ENCODE measurements at regions not wholly inside any gene's neighbourhood (a gene's known extent, or its start where the extent isn't known, plus 50 kb on each side); places are given as distances from the start of the nearest gene placed in this dataset.

DNA sequence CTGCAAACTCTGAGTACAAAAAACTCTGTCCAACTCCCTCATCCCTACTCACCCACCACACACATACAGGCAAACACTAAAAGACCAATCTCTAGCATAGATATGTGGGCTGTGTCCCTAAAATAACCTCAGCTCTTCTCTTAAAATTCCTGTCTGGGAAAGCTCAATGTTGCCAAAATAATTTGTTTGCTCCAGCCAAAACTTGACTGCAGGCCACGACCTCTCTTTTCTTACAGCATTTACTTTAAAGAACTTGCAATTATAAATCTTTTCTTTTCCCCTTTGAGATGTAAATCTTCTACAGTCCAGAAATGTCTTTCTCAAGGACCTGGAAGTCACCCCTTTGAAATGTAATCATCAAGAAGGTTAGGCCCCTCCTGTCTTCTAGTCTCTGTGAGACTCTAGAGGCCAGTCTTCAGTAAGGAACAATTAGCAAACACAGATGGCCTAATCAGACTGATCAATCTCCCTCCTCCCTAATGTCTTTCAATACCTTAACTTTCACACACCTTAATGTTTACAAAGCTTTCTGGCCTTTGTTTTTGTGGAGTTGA, 483.6 kb upstream of the RGS18 start:
- Mint-ChIP-seq H3K4me1 (no peaks in the 10 kb centered on the region), H3K4me3 (no peak overlapping the region), H3K27me3 (ENCODE audit: low read depth) (peaks cover 10% of the 10 kb centered on the region), H3K9me3 (no peaks in the 10 kb centered on the region), H3K27ac (no peak overlapping the region), H3K36me3 (no peaks in the 10 kb centered on the region)
- ChIA-PET CTCF (no interaction called here), POLR2A (no interaction called here)
- DNase-seq (ENCODE audit: low spot score) (no peak), ATAC-seq (peak; percentile 73)
- TF ChIP-seq, protein P1, sequence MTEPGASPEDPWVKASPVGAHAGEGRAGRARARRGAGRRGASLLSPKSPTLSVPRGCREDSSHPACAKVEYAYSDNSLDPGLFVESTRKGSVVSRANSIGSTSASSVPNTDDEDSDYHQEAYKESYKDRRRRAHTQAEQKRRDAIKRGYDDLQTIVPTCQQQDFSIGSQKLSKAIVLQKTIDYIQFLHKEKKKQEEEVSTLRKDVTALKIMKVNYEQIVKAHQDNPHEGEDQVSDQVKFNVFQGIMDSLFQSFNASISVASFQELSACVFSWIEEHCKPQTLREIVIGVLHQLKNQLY (CRISPR knock-in tag; IDR thresholded peaks at IDR 0.05): no peak
- no peak for TF ChIP-seq ZNF138 (CRISPR knock-in tag; conservative IDR thresholded peaks at IDR 0.05)
- no peak for TF ChIP-seq ESRRA (CRISPR knock-in tag; IDR thresholded peaks at IDR 0.05; ENCODE audit: borderline replicate concordance)
- TF ChIP-seq, protein P2, sequence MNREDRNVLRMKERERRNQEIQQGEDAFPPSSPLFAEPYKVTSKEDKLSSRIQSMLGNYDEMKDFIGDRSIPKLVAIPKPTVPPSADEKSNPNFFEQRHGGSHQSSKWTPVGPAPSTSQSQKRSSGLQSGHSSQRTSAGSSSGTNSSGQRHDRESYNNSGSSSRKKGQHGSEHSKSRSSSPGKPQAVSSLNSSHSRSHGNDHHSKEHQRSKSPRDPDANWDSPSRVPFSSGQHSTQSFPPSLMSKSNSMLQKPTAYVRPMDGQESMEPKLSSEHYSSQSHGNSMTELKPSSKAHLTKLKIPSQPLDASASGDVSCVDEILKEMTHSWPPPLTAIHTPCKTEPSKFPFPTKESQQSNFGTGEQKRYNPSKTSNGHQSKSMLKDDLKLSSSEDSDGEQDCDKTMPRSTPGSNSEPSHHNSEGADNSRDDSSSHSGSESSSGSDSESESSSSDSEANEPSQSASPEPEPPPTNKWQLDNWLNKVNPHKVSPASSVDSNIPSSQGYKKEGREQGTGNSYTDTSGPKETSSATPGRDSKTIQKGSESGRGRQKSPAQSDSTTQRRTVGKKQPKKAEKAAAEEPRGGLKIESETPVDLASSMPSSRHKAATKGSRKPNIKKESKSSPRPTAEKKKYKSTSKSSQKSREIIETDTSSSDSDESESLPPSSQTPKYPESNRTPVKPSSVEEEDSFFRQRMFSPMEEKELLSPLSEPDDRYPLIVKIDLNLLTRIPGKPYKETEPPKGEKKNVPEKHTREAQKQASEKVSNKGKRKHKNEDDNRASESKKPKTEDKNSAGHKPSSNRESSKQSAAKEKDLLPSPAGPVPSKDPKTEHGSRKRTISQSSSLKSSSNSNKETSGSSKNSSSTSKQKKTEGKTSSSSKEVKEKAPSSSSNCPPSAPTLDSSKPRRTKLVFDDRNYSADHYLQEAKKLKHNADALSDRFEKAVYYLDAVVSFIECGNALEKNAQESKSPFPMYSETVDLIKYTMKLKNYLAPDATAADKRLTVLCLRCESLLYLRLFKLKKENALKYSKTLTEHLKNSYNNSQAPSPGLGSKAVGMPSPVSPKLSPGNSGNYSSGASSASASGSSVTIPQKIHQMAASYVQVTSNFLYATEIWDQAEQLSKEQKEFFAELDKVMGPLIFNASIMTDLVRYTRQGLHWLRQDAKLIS (CRISPR knock-in tag; IDR thresholded peaks at IDR 0.05; ENCODE audit: borderline replicate concordance): no peak
- TF ChIP-seq ZNF281 (CRISPR knock-in tag; IDR thresholded peaks at IDR 0.05): no peak
- TF ChIP-seq NR3C1 (CRISPR knock-in tag; conservative IDR thresholded peaks at IDR 0.05; ENCODE audit: low read depth): no peak
- no peak for TF ChIP-seq USF1 (CRISPR knock-in tag; IDR thresholded peaks at IDR 0.05)
- TF ChIP-seq ZNF416 (CRISPR knock-in tag; IDR thresholded peaks at IDR 0.05): no peak
- no peak for TF ChIP-seq RORB (CRISPR knock-in tag; IDR thresholded peaks at IDR 0.05)
- no peak for TF ChIP-seq NR2C2 (CRISPR knock-in tag; IDR thresholded peaks at IDR 0.05)
- TF ChIP-seq CREB1 (CRISPR knock-in tag; IDR thresholded peaks at IDR 0.05): no peak
- TF ChIP-seq NR1H2 (CRISPR knock-in tag; IDR thresholded peaks at IDR 0.05): no peak
- TF ChIP-seq PRRX2 (CRISPR knock-in tag; IDR thresholded peaks at IDR 0.05): no peak
- TF ChIP-seq TEAD1 (CRISPR knock-in tag; IDR thresholded peaks at IDR 0.05): no peak
- TF ChIP-seq JAZF1 (CRISPR knock-in tag; IDR thresholded peaks at IDR 0.05): no peak

DNA sequence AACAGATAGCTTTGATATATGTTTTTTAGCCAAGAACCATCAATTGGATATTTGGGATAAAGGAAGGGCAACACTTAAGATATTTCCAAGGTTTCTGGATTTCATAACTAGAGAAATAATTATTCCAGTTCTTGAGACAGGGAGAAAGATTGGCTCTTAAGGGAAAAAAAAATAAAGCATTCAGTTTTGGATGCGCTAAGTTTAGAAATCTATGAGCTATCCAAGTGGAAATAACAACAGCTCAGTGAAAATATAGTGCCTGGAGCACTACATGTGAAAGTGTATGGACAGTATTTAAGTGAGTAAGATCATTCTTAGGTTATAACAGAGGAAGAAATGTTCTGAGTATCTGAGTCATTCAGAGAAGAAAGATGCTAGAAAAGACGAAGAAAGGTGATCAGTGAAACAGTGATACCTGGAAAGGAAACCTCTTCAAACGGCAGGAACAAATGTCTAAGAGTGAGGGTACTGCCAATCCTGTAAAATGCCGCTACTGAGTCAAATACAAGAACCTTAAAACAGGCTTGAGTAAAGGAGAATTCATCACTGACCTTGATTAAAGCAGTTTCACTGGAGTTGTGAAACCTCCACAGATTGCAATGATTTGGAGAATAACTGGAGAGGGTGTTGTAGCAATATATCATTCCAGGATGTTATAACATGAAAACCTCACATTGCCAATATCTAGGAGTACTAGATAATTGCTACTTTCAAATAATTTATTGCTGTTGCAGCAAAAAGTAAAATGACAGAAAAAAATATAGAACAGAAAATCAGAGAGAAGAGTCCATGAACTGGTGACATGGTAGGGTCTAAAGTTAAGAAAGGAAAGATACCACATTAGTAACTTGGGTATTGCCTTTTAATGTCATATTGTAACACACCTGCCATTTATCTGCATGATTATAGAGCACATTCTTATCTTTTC, 482.1 kb upstream of the RGS18 start:
- Mint-ChIP-seq H3K9me3 (no peaks in the 10 kb centered on the region), H3K4me1 (peaks cover 5% of the 10 kb centered on the region)
- no peak for TF ChIP-seq CREB1 (CRISPR knock-in tag; IDR thresholded peaks at IDR 0.05)
- no peak for TF ChIP-seq GABPB1 (CRISPR knock-in tag; IDR thresholded peaks at IDR 0.05)
- TF ChIP-seq, protein P3, sequence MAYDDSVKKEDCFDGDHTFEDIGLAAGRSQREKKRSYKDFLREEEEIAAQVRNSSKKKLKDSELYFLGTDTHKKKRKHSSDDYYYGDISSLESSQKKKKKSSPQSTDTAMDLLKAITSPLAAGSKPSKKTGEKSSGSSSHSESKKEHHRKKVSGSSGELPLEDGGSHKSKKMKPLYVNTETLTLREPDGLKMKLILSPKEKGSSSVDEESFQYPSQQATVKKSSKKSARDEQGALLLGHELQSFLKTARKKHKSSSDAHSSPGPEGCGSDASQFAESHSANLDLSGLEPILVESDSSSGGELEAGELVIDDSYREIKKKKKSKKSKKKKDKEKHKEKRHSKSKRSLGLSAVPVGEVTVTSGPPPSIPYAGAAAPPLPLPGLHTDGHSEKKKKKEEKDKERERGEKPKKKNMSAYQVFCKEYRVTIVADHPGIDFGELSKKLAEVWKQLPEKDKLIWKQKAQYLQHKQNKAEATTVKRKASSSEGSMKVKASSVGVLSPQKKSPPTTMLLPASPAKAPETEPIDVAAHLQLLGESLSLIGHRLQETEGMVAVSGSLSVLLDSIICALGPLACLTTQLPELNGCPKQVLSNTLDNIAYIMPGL (CRISPR knock-in tag; IDR thresholded peaks at IDR 0.05): no peak
- TF ChIP-seq, protein P4, sequence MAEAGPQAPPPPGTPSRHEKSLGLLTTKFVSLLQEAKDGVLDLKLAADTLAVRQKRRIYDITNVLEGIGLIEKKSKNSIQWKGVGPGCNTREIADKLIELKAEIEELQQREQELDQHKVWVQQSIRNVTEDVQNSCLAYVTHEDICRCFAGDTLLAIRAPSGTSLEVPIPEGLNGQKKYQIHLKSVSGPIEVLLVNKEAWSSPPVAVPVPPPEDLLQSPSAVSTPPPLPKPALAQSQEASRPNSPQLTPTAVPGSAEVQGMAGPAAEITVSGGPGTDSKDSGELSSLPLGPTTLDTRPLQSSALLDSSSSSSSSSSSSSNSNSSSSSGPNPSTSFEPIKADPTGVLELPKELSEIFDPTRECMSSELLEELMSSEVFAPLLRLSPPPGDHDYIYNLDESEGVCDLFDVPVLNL (CRISPR knock-in tag; IDR thresholded peaks at IDR 0.05; ENCODE audit: borderline replicate concordance, low read depth): no peak
- TF ChIP-seq, protein P5, sequence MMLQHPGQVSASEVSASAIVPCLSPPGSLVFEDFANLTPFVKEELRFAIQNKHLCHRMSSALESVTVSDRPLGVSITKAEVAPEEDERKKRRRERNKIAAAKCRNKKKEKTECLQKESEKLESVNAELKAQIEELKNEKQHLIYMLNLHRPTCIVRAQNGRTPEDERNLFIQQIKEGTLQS (CRISPR knock-in tag; conservative IDR thresholded peaks at IDR 0.05): no peak
- TF ChIP-seq ZNF512 (CRISPR knock-in tag; IDR thresholded peaks at IDR 0.05; ENCODE audit: borderline replicate concordance): no peak

More for the DNA sequence above, 482.1 kb upstream of the RGS18 start:
- no peaks in the 10 kb centered on the region for H3K36me3 Mint-ChIP-seq
- peaks cover 10% of the 10 kb centered on the region for H3K27me3 Mint-ChIP-seq (ENCODE audit: low read depth)
- H3K4me3 Mint-ChIP-seq: no peak overlapping the region
- no peak for ATAC-seq
- no peak for DNase-seq (ENCODE audit: low spot score)
- CTCF ChIA-PET: no interaction called here
- no peak overlapping the region for H3K27ac Mint-ChIP-seq
- POLR2A ChIA-PET: no interaction called here
